ENCODE measurements at regions not wholly inside any gene's neighbourhood (a gene's known extent, or its start where the extent isn't known, plus 50 kb on each side); places are given as distances from the start of the nearest gene placed in this dataset.

- Histone ChIP-seq H3K4me3 (ENCODE audit: low read length) (no peak overlapping the region), H3K36me3 (ENCODE audit: insufficient read depth, low read length) (no peaks in the 10 kb centered on the region), H3K9ac (ENCODE audit: low read depth, low read length) (no peak overlapping the region), H3K9me3 (replicated peaks; ENCODE audit: low read length) (no peaks in the 10 kb centered on the region), H3K4me2 (ENCODE audit: low read length) (no peak overlapping the region), H3K4me1 (ENCODE audit: control insufficient read depth, insufficient read depth, low read length) (peaks cover 20% of the 10 kb centered on the region), H3K27me3 (ENCODE audit: control insufficient read depth, insufficient read depth, low read length) (no peaks in the 10 kb centered on the region)
These were observed 138.1 kb upstream of the PDZRN3 start for GRCh38 chr3:73762855-73763254.

GRCh38 chr3:73759297-73759711 is 134.6 kb upstream of the PDZRN3 start:
- Histone ChIP-seq H3K9ac (ENCODE audit: low read depth, low read length) (no peak overlapping the region), H3K4me1 (ENCODE audit: control insufficient read depth, insufficient read depth, low read length) (no peaks in the 10 kb centered on the region), H3K36me3 (ENCODE audit: insufficient read depth, low read length) (no peaks in the 10 kb centered on the region), H3K27me3 (ENCODE audit: control insufficient read depth, insufficient read depth, low read length) (no peaks in the 10 kb centered on the region), H3K9me3 (replicated peaks; ENCODE audit: low read length) (no peaks in the 10 kb centered on the region), H3K4me3 (ENCODE audit: low read length) (no peak overlapping the region), H3K4me2 (ENCODE audit: low read length) (no peak overlapping the region)

GRCh38 chr3:73757536-73757935 is 132.8 kb upstream of the PDZRN3 start:
- no peak overlapping the region for H3K9ac ChIP-seq (ENCODE audit: low read depth, low read length)
- no peak overlapping the region for H3K4me3 ChIP-seq (ENCODE audit: low read length)
- no peaks in the 10 kb centered on the region for H3K36me3 ChIP-seq (ENCODE audit: insufficient read depth, low read length)
- H3K4me2 ChIP-seq (ENCODE audit: low read length) = no peak overlapping the region
- no peaks in the 10 kb centered on the region for H3K9me3 ChIP-seq (replicated peaks; ENCODE audit: low read length)
- no peaks in the 10 kb centered on the region for H3K27me3 ChIP-seq (ENCODE audit: control insufficient read depth, insufficient read depth, low read length)
- H3K4me1 ChIP-seq (ENCODE audit: control insufficient read depth, insufficient read depth, low read length) = no peaks in the 10 kb centered on the region

- no peaks in the 10 kb centered on the region for H3K27me3 ChIP-seq (ENCODE audit: control insufficient read depth, insufficient read depth, low read length)
- H3K9ac ChIP-seq (ENCODE audit: low read depth, low read length) = no peak overlapping the region
These were observed 129.2 kb upstream of the PDZRN3 start for GRCh38 chr3:73753985-73754384.

GRCh38 chr3:73752338-73752737 is 127.6 kb upstream of the PDZRN3 start:
- no peaks in the 10 kb centered on the region for H3K4me1 ChIP-seq (ENCODE audit: control insufficient read depth, insufficient read depth, low read length)
- H3K36me3 ChIP-seq (ENCODE audit: insufficient read depth, low read length) = no peaks in the 10 kb centered on the region
- no peak overlapping the region for H3K4me2 ChIP-seq (ENCODE audit: low read length)
- H3K27me3 ChIP-seq (ENCODE audit: control insufficient read depth, insufficient read depth, low read length) = no peaks in the 10 kb centered on the region
- H3K4me3 ChIP-seq (ENCODE audit: low read length) = no peak overlapping the region
- no peak overlapping the region for H3K9ac ChIP-seq (ENCODE audit: low read depth, low read length)
- H3K9me3 ChIP-seq (replicated peaks; ENCODE audit: low read length) = no peaks in the 10 kb centered on the region

More at GRCh38 chr3:73753985-73754384, 129.2 kb upstream of the PDZRN3 start:
- Histone ChIP-seq H3K9me3 (replicated peaks; ENCODE audit: low read length) (no peaks in the 10 kb centered on the region), H3K36me3 (ENCODE audit: insufficient read depth, low read length) (no peaks in the 10 kb centered on the region), H3K4me1 (ENCODE audit: control insufficient read depth, insufficient read depth, low read length) (no peaks in the 10 kb centered on the region), H3K4me2 (ENCODE audit: low read length) (no peak overlapping the region), H3K4me3 (ENCODE audit: low read length) (no peak overlapping the region)

- Histone ChIP-seq H3K9me3 (replicated peaks; ENCODE audit: low read length) (no peaks in the 10 kb centered on the region), H3K4me3 (ENCODE audit: low read length) (no peak overlapping the region), H3K27me3 (ENCODE audit: control insufficient read depth, insufficient read depth, low read length) (no peaks in the 10 kb centered on the region), H3K4me2 (ENCODE audit: low read length) (no peak overlapping the region), H3K4me1 (ENCODE audit: control insufficient read depth, insufficient read depth, low read length) (peaks cover 10% of the 10 kb centered on the region), H3K36me3 (ENCODE audit: insufficient read depth, low read length) (no peaks in the 10 kb centered on the region), H3K9ac (ENCODE audit: low read depth, low read length) (no peak overlapping the region)
These were observed 121.9 kb upstream of the PDZRN3 start for GRCh38 chr3:73746623-73747022.

GRCh38 chr3:73745526-73746191 is 120.9 kb upstream of the PDZRN3 start:
- H3K4me2 ChIP-seq (ENCODE audit: low read length) = no peak overlapping the region
- H3K9ac ChIP-seq (ENCODE audit: low read depth, low read length) = no peak overlapping the region
- no peaks in the 10 kb centered on the region for H3K36me3 ChIP-seq (ENCODE audit: insufficient read depth, low read length)
- peaks cover 10% of the 10 kb centered on the region for H3K4me1 ChIP-seq (ENCODE audit: control insufficient read depth, insufficient read depth, low read length)
- no peak overlapping the region for H3K4me3 ChIP-seq (ENCODE audit: low read length)
- no peaks in the 10 kb centered on the region for H3K27me3 ChIP-seq (ENCODE audit: control insufficient read depth, insufficient read depth, low read length)
- no peaks in the 10 kb centered on the region for H3K9me3 ChIP-seq (replicated peaks; ENCODE audit: low read length)

GRCh38 chr3:73743551-73743950 is 118.8 kb upstream of the PDZRN3 start:
- Histone ChIP-seq H3K27me3 (ENCODE audit: control insufficient read depth, insufficient read depth, low read length) (no peaks in the 10 kb centered on the region), H3K9ac (ENCODE audit: low read depth, low read length) (no peak overlapping the region), H3K9me3 (replicated peaks; ENCODE audit: low read length) (no peaks in the 10 kb centered on the region), H3K4me1 (ENCODE audit: control insufficient read depth, insufficient read depth, low read length) (peaks cover 10% of the 10 kb centered on the region), H3K4me2 (ENCODE audit: low read length) (peak overlapping the region; percentile 34), H3K36me3 (ENCODE audit: insufficient read depth, low read length) (no peaks in the 10 kb centered on the region), H3K4me3 (ENCODE audit: low read length) (no peak overlapping the region)

- Histone ChIP-seq H3K9me3 (replicated peaks; ENCODE audit: low read length) (no peaks in the 10 kb centered on the region), H3K36me3 (ENCODE audit: insufficient read depth, low read length) (no peaks in the 10 kb centered on the region), H3K9ac (ENCODE audit: low read depth, low read length) (no peak overlapping the region), H3K27me3 (ENCODE audit: control insufficient read depth, insufficient read depth, low read length) (no peaks in the 10 kb centered on the region), H3K4me3 (ENCODE audit: low read length) (no peak overlapping the region), H3K4me2 (ENCODE audit: low read length) (no peak overlapping the region), H3K4me1 (ENCODE audit: control insufficient read depth, insufficient read depth, low read length) (peaks cover 7% of the 10 kb centered on the region)
These were observed 115.2 kb upstream of the PDZRN3 start for GRCh38 chr3:73739791-73740453.

- Histone ChIP-seq H3K4me3 (ENCODE audit: low read length) (no peak overlapping the region), H3K36me3 (ENCODE audit: insufficient read depth, low read length) (no peaks in the 10 kb centered on the region), H3K4me1 (ENCODE audit: control insufficient read depth, insufficient read depth, low read length) (peaks cover 11% of the 10 kb centered on the region), H3K9ac (ENCODE audit: low read depth, low read length) (no peak overlapping the region), H3K9me3 (replicated peaks; ENCODE audit: low read length) (no peaks in the 10 kb centered on the region), H3K27me3 (ENCODE audit: control insufficient read depth, insufficient read depth, low read length) (no peaks in the 10 kb centered on the region), H3K4me2 (ENCODE audit: low read length) (no peak overlapping the region)
These were observed 114.0 kb upstream of the PDZRN3 start for GRCh38 chr3:73738711-73739110.

- Histone ChIP-seq H3K27me3 (ENCODE audit: control insufficient read depth, insufficient read depth, low read length) (no peaks in the 10 kb centered on the region), H3K9me3 (replicated peaks; ENCODE audit: low read length) (no peaks in the 10 kb centered on the region), H3K4me2 (ENCODE audit: low read length) (no peak overlapping the region), H3K9ac (ENCODE audit: low read depth, low read length) (no peak overlapping the region), H3K4me1 (ENCODE audit: control insufficient read depth, insufficient read depth, low read length) (peaks cover 16% of the 10 kb centered on the region), H3K36me3 (ENCODE audit: insufficient read depth, low read length) (no peaks in the 10 kb centered on the region), H3K4me3 (ENCODE audit: low read length) (no peak overlapping the region)
These were observed 109.7 kb upstream of the PDZRN3 start for GRCh38 chr3:73734211-73735089.
